Stimulated activated CD4-positive, alpha-beta T cell treated with anti-CD3 and anti-CD28 coated beads, Interleukin-12 subunit alpha, Interleukin-12 subunit beta, amount 100 ng/mL, for 24 hours (primary cell): ENCODE measurements at regions not wholly inside any gene's neighbourhood (a gene's known extent, or its start where the extent isn't known, plus 50 kb on each side); places are given as distances from the start of the nearest gene placed in this dataset.
"Not testable (repeated sequence)": the region's sequence is repeated elsewhere in the genome, so short reads cannot be mapped to it uniquely, and the experiment has no call there.

Experiments used
- DNase-seq, 2 experiments: peaks; one replicate each; pipeline ENCODE4 v3.0.0-alpha.2; 2020; ENCODE audit warnings: low read depth in 2 of 2

DNA sequence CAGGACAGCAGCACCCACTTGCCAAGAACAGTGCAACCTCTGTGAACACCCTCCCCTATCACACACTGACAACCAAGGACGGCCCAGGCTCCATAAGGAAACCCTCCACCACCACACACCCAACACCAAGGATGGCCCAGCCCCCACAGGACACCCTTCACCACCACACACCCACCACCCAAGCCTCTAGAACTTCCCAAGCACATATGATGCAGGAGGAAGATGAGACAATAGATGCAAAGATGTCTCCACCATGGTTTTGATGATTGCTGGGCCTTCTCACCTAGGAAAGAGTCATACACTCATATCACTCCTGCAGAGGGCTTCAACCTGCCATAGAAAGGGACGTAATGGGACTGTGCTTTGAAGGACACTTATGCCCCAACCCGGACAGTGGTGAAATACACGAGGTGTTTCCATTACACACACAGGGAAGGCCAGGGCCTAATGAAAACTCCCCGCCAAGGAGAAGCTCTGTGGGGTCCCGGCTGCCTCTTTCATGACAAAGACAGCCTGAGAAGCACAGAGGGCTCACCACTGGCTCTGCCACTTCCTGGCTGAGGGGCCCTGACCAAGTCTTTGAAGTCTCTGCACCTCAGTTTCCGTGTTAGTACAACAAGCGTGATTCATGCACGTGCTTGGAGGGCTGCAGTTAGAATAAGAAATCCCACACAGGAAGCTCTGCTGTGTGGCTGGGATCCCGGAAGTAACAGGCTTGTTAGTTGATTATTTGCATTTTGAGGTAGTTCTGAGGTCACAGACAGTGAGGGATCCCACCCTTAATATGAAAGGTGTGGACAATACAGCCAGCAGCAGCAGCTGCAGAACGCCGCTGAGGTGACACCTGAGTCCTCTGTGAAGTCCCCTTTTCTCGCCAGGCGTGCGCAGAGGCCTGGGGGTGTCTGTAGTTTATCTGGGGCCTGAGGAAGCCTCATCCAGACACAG lies 61.9 kb upstream of the ATP12A start:
- peak; percentile 27 to 51 for DNase-seq

DNA sequence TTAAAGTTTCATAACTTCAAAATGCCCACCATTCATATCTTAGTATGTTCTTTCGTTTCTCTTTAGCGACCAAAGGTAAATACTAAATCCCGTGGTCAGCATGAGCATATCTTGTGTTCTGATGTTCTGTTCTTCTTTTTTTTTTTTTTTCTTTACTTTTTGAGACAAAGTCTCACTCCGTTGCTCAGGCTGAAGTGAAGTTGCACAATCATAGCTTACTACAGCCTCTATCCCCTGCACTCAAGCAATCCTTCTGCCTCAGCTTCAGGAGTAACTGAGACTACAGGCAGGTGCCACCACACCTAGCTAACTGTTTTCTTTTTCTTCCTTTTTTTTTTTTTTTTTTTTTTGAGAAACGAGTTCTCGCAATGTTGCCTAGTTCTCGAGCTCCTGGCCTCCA lies 60.9 kb upstream of the ATP12A start:
- DNase-seq: no peak

DNA sequence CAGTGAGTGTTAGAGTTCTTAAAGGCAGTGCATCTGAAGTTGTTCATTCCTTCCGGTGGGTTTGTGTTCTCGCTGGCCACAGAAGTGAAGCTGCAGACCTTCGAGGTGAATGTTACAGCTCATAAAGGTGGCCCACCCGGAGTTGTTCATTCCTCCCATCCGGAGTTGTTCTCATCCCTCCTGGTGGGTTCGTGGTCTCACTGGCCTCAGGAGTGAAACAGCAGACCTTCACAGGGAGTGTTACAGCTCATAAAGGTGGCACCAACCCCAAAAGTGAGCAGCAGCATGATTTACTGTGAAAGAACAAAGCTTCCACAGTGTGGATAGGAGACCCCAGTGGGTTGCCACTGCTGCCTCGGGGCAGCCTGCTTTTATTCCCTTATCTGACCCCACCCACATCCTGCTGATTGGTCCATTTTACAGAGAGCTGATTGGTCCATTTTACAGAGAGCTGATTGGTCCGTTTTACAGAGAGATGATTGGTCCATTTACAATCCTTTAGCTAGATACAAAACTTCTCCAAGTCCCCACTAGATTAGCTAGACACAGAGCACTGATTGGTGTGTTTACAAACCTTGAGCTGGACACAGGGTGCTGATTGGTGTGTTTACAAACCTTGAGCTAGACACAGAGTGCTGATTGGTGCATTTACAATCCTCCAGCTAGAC lies 57.6 kb upstream of the ATP12A start:
- not testable (repeated sequence) for DNase-seq

DNA sequence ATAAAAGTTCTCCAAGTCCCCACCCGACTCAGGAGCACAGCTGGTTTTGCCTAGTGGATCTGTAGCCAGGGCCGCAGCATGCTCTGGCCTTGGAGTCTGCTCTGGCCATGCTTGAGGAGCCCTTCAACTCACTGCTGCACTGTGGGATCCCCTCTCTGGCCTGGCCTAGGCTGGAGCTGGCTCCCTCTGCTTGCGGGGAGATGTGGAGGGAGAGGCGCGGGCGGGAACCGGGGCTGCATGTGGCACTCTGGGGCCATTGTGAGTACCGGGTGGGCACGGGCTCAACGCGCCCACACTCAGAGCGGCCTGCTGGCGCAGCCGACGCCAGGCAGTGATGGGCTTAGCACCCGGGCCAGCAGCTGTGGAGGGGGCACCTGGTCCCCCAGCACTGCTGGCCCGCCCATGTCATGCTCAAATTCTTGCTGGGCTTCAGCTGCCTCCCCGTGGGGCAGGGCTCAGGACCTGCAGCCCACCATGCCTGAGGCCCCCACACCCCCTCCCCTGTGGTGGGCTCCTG lies 57.0 kb upstream of the ATP12A start:
- no peak for DNase-seq

DNA sequence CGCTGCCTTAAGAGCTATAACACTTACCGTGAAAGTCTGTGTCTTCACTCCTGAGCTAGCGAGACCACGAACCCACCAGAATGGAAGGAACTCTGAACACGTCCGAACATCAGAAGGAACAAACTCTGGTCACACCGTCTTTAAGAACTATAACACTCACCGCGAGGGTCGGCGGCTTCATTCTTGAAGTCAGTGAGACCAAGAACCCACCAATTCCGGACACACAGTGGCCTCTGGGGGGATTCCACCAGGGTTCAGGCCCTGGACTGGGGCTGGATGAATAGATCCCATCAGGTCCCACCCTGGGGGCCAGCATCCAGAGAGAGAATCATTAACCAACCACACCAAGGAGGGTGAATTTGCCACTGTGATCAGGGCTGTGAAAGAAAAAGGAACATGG lies 55.8 kb upstream of the ATP12A start:
- no peak for DNase-seq

DNA sequence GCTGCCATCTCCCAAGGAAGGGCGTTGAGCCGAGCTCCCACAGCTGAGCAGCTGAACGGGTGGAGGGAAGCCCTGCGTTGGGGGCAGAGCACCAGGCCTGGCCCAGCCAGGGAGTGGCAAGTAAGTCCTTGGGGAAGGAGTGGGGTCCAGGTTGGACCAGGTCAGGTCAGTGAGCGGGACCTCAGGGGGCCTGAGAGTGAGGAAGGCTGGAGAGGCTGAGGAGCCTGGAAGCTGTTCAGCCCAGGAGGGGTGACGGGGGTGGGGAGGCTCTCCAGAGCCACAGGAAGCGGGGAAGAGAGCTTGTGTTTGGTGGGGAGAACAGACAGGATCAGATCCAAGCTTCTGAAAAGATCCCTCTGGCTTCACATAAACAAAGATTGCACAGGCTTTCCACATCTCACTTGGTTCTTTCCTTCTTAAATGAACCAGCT lies 55.4 kb upstream of the ATP12A start:
- DNase-seq: no peak

DNA sequence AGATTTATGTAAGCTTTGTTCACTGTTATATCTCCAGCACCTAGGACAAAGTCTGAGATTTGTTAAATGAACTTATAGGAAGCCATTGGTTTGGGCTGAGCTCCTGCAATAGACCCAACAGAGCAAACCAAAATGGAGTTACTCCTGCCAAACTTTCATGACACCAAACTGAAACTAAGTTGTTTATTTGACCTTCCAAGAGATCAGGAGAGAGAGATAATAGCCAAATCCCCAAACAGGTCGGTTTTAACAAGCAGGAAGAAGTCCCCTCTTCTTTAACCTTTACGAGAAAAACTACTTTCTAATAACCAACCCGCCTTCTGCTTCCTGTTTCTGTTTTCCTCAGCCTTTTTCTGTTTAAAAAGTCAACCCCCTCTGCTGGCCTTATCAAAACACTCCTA lies 54.9 kb upstream of the ATP12A start:
- DNase-seq: no peak

DNA sequence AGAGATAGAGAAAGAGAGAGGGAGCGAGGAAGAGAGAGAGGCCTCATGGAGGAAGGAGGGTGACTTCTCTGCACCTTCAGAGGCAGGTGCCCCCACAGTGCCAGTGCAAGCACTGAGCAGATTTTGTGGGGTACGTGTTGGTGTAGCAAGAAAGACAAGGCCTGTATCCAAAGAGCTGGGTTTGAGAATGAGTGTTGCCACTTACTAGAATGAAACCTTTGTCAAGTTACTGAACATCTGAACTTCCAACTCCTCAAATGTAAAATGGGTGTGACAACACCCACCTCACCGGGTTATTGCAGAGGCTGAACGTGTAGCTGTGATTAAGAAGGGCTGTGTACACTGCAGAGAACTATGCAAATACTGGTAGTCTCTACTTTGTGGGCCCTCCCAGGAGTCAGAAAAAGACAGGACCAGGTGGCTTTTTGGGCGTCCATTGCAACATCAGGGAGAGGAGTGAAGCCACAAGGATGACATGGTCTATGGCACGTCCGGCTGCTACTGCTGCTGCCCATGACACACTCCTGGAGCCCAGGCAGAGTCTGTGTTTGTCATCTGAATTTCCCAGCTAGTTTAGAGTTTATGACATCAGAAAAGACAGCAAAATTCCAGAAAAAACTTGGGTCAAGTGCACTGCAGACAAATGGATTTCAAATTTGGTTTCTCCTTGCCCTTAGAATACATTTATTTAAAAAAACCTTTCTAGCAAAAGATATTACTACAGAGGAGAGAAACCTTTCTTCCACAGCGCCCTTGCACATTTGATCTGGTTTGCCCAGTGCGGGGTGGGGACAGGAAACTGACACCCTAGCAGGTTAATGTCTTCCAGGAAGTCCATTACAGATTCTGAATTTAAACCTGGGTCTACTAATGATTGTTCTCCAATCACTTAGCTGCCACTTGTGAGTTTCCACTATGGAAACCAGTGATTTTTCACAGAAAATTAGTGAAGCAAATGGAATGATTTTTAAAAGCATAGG lies 54.0 kb upstream of the ATP12A start:
- no peak for DNase-seq

DNA sequence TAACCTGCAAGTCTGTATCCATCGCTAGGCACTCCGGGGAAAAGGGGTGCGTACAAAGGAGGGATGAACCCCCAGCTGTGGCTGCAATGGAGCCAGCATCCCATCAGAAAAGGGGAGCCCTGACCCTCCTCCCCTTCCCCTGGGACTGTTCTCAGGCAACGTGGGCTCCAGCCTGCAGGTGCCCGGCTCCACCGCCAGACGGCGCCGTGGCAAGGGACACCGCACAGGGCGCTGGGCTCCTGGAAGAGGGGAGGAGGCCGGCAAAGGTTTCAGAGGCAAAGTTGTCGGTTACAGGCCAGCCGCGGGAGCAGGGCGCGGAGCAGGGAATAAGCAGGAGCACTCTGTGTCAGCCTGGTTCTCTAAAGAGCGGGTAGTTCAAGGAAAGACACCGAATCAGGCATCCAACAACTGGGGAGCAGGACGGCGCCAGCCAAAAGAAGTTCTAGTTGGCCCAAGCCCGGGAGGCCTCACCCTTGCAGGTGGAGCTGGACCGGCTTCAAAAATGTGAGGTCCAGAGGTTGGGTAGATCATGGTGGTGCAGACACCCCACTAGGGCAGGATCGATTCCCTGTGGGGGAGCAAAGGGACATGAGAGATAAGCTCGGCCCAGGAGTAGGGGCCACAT lies 53.0 kb upstream of the ATP12A start:
- no peak for DNase-seq

DNA sequence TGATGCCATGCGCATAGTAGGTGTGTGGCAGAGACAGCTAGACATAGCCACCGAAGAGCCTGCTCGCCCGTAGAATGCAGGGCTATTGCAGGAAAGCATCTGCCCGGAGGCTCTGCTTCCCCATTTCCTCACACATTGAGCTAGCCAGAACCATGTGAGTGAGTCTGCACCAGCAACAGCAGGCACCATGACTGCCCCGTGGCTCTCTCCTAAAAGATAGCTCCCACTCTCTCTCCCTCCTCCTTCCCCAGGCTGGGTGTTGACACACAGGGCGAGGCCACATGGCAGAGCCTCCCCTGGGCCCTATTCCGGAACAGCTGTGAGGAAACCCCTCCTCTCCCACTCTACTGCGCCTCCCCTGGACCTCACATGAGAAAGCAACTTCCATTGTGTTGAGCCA lies 52.3 kb upstream of the ATP12A start:
- no peak for DNase-seq

DNA sequence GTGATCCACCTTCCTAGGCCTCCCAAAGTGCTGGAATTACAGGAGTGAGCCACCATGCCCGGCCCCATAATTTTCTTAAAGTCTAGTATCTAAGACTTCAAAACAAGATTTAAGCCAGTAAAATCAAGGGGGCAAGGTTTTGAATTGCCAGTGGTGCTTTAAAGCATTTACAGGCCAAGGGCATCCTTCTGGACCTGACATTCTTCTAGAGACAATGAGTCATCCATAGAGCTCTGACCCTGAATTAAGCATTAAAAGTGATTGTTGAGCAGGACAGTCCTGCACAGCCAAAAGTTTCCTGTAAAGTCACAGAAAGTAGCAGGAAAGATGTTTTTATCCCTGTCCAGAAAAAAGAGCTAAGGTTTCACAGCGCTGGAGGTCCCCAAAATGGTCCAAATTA lies 50.9 kb upstream of the ATP12A start:
- DNase-seq: no peak

DNA sequence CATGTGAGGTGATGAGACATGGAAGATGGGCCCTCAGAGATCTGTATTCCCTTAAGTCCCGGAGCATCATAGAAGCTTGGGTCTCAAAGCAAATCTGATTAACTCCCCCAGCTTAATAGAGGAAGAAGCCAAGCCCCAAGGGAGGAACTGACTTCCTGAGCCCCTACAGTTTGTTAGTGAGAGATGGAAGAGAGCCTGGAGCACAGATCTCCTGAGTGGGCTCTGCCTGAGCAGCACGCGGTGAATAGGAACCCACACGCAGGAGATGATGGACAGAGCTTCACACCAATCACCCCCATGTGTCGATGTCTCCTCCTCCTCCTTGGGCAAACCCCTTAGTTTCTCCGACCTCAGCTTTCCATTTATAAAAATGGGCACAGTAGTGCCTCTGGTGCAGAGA lies 50.1 kb upstream of the ATP12A start:
- DNase-seq: no peak
